HUES64 (cell line): ENCODE measurements at regions not wholly inside any gene's neighbourhood (a gene's known extent, or its start where the extent isn't known, plus 50 kb on each side); places are given as distances from the start of the nearest gene placed in this dataset.
"Not testable (repeated sequence)": the region's sequence is repeated elsewhere in the genome, so short reads cannot be mapped to it uniquely, and the experiment has no call there.

Source experiments
- H3K27ac ChIP-seq: 2 replicates; pipeline ENCODE4 v1.7.0; 2013; ENCODE audit warnings: low read depth, low read length, inconsistent platforms
- H3K27me3 ChIP-seq: 2 replicates; pipeline ENCODE4 v1.6.1; 2013; ENCODE audit warnings: mild to moderate bottlenecking, low read length; ENCODE audit not compliant: insufficient read depth
- H3K36me3 ChIP-seq: 2 replicates; pipeline ENCODE4 v1.6.1; 2013; ENCODE audit warnings: mild to moderate bottlenecking, low read length; ENCODE audit not compliant: insufficient read depth
- H3K4me1 ChIP-seq: 2 replicates; pipeline ENCODE4 v1.6.1; 2013; ENCODE audit warnings: mild to moderate bottlenecking, low read length, moderate library complexity; ENCODE audit not compliant: insufficient read depth
- H3K4me3 ChIP-seq: 2 replicates; pipeline ENCODE4 v1.5.1; 2013; ENCODE audit warnings: mild to moderate bottlenecking, low read length, moderate library complexity
- H3K9ac ChIP-seq: 2 replicates; pipeline ENCODE4 v1.6.1; 2013; ENCODE audit warnings: mild to moderate bottlenecking, low read depth, low read length
- H3K9me3 ChIP-seq: 2 replicates; pipeline ENCODE4 v1.6.1; 2013; ENCODE audit warnings: low read depth, low read length; ENCODE audit not compliant: insufficient read depth
- WGBS: fragments of 150-250, 120-280 bp; methylation state at CpG from one replicate; pipeline ENCODE4 v1.1.7; 2013; ENCODE audit warnings: missing lambda C conversion rate; 5-methylcytosine and 5-hydroxymethylcytosine counted together

DNA sequence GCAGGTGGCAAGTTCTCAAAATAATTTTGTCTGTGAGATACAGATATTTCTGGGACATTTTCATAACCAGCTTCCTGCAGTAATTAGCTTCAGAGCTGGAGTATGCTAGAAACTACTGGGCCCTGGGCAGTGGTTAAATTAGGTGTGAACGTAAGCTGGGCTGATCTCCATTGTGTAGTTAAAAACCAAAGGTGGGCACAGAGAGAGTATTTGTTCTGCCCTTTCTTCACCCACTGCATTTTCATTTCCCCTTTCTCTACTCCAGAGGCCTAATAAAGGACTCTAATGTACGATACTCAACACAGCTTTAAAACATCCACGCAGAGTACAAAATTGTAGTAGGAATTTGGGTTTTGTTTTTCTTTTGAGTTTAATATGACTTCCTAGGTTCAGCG is 252.7 kb downstream of the SPRY1 start:
- Histone ChIP-seq H3K27me3 (no peaks in the 10 kb centered on the region), H3K27ac (peak overlapping the region; percentile 2; the same call in 1 of the 2 replicates), H3K36me3 (no peaks in the 10 kb centered on the region), H3K4me1 (peaks cover 16% of the 10 kb centered on the region), H3K9me3 (no peaks in the 10 kb centered on the region), H3K4me3 (no peak overlapping the region), H3K9ac (no peak overlapping the region)
- WGBS, result 89% methylated on average over 4 of the region's 4 CpGs

DNA sequence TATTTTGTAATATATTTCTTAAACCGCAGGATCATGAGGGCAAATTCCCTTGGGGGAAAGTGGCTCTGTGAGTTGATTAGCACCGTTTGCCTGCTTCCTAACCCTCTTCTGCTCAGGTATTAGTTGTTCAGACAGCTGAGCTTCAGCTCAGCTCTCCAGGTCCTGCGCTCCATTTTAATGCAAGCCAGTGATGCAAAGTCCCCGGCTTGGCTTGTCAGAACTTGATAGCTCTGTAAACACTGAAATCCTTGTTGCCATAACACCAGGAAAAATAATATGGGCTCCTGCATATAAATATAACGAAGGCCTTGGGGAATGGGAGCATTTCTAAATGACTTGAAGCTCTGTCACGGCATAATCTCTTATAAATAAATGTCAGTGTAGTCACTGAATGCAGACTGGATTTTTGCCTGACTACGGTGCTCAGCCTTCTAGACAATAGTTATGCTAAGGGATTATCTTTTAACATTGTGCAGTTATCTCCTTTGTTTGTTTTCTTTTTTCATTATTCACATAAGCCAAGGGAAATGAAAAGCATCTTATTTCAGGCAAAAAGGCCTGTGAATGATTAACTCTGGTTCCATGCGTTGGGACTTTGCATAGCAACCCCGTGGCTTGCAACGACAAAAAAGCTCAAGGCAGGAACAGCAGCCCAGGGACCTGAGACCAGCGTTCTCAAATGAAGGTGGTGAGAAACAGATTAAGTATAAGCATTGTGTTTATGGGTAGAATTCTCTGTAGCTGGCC is 253.2 kb downstream of the SPRY1 start:
- Histone ChIP-seq H3K9me3 (no peaks in the 10 kb centered on the region), H3K27ac (peak overlapping the region; percentile 2; the same call in 1 of the 2 replicates)
- WGBS, result 46% methylated on average over 11 of the region's 11 CpGs

DNA sequence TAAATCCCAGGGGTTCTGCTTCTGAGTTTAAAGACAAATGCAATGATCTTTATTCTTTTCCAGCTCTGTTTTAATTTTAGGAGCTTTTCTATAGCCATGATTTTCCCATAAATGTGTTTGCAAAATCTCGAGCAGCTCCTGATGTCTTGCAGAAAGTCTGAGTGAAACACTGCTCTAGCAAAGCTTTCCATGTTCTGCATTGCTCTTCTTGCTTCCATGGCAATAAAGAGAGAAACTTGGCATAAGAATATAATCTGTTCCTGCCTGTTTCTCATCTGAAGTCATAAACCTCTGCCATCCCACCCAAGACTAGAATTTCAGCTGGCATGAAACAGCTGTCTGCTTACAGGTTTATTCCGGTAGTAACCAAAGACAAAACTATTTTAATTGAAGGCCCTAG is 254.5 kb downstream of the SPRY1 start:
- Histone ChIP-seq H3K27me3 (no peaks in the 10 kb centered on the region), H3K27ac (no peak overlapping the region), H3K9me3 (peaks cover 9% of the 10 kb centered on the region), H3K4me3 (no peak overlapping the region), H3K36me3 (no peaks in the 10 kb centered on the region), H3K4me1 (peaks cover 16% of the 10 kb centered on the region), H3K9ac (no peak overlapping the region)
- 95% methylated on average over 2 of the region's 2 CpGs for WGBS

More for the DNA sequence above, 253.2 kb downstream of the SPRY1 start:
- Histone ChIP-seq H3K36me3 (no peaks in the 10 kb centered on the region), H3K9ac (no peak overlapping the region), H3K4me3 (no peak overlapping the region), H3K4me1 (peaks cover 16% of the 10 kb centered on the region), H3K27me3 (no peaks in the 10 kb centered on the region)

- H3K36me3 ChIP-seq, result 0 out of 2 replicates have a peak, but pooled peaks cover 3% of the 10 kb centered on the region
- H3K9ac ChIP-seq, result no peak overlapping the region
- peaks cover 15% of the 10 kb centered on the region for H3K9me3 ChIP-seq
- H3K4me1 ChIP-seq, result peaks cover 16% of the 10 kb centered on the region
- H3K27me3 ChIP-seq, result no peaks in the 10 kb centered on the region
- H3K27ac ChIP-seq, result no peak overlapping the region
- 85% methylated on average over 1 of the region's 1 CpG for WGBS
- no peak overlapping the region for H3K4me3 ChIP-seq
These were observed 255.1 kb downstream of the SPRY1 start for GRCh38 chr4:123651536-123652180.

GRCh38 chr4:123652476-123652875 is 255.9 kb downstream of the SPRY1 start:
- WGBS, result no CpG with 5 or more reads among the region's 1 CpG
- no peak overlapping the region for H3K9ac ChIP-seq
- 0 out of 2 replicates have a peak, but pooled peaks cover 3% of the 10 kb centered on the region for H3K36me3 ChIP-seq
- peaks cover 20% of the 10 kb centered on the region for H3K9me3 ChIP-seq
- H3K27ac ChIP-seq, result no peak overlapping the region
- H3K4me1 ChIP-seq, result peaks cover 16% of the 10 kb centered on the region
- H3K4me3 ChIP-seq, result no peak overlapping the region
- H3K27me3 ChIP-seq, result no peaks in the 10 kb centered on the region

DNA sequence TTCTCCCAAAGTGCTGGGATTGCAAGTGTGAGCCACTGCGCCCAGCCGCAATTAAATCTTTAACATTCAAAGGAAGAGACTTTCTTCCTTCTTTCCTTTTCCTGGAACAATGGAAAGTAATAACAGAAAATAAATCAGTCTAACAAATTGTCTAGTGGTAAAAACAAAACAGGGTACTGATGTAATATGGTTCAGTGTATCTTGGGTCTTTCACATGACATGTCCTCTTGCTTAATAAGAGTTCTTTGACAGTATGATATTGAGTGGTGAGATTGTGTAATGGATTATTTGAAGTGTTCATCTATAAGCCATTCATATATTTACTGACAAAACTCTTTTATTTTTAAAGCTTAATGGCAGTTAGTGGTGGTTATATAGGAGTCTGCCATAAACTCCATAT is 256.6 kb downstream of the SPRY1 start:
- Histone ChIP-seq H3K4me1 (peaks cover 16% of the 10 kb centered on the region), H3K27ac (no peak overlapping the region), H3K27me3 (no peaks in the 10 kb centered on the region), H3K36me3 (0 out of 2 replicates have a peak, but pooled peaks cover 3% of the 10 kb centered on the region), H3K9me3 (peaks cover 20% of the 10 kb centered on the region), H3K9ac (no peak overlapping the region), H3K4me3 (no peak overlapping the region)
- 86% methylated on average over 2 of the region's 2 CpGs for WGBS

- H3K27me3 ChIP-seq, H3K4me3 ChIP-seq, H3K4me1 ChIP-seq, H3K9ac ChIP-seq, H3K27ac ChIP-seq, H3K36me3 ChIP-seq: not testable (repeated sequence)
- peaks cover 20% of the 10 kb centered on the region for H3K9me3 ChIP-seq
These were observed 260.2 kb downstream of the SPRY1 start for GRCh38 chr4:123656746-123657294.

- not testable (repeated sequence) for H3K4me3 ChIP-seq, H3K4me1 ChIP-seq, H3K27ac ChIP-seq, H3K36me3 ChIP-seq, H3K27me3 ChIP-seq, H3K9ac ChIP-seq
- H3K9me3 ChIP-seq, result peaks cover 20% of the 10 kb centered on the region
- WGBS, result 100% methylated on average over 1 of the region's 2 CpGs
These were observed 261.0 kb downstream of the SPRY1 start for GRCh38 chr4:123657606-123658005.

- Histone ChIP-seq H3K27me3 (no peaks in the 10 kb centered on the region), H3K4me1 (no peaks in the 10 kb centered on the region), H3K9me3 (peaks cover 20% of the 10 kb centered on the region), H3K4me3 (no peak overlapping the region), H3K27ac (no peak overlapping the region), H3K9ac (no peak overlapping the region), H3K36me3 (0 out of 2 replicates have a peak, but pooled peaks cover 3% of the 10 kb centered on the region)
These were observed 262.7 kb downstream of the SPRY1 start for GRCh38 chr4:123659262-123659661.

- no peak overlapping the region for H3K4me3 ChIP-seq
- H3K27me3 ChIP-seq, result no peaks in the 10 kb centered on the region
- WGBS, result 75% methylated on average over 1 of the region's 1 CpG
- no peak overlapping the region for H3K27ac ChIP-seq
- 0 out of 2 replicates have a peak, but pooled peaks cover 3% of the 10 kb centered on the region for H3K36me3 ChIP-seq
- no peaks in the 10 kb centered on the region for H3K4me1 ChIP-seq
- H3K9me3 ChIP-seq, result peaks cover 20% of the 10 kb centered on the region
- H3K9ac ChIP-seq, result no peak overlapping the region
These were observed 263.1 kb downstream of the SPRY1 start for GRCh38 chr4:123659730-123660129.

DNA sequence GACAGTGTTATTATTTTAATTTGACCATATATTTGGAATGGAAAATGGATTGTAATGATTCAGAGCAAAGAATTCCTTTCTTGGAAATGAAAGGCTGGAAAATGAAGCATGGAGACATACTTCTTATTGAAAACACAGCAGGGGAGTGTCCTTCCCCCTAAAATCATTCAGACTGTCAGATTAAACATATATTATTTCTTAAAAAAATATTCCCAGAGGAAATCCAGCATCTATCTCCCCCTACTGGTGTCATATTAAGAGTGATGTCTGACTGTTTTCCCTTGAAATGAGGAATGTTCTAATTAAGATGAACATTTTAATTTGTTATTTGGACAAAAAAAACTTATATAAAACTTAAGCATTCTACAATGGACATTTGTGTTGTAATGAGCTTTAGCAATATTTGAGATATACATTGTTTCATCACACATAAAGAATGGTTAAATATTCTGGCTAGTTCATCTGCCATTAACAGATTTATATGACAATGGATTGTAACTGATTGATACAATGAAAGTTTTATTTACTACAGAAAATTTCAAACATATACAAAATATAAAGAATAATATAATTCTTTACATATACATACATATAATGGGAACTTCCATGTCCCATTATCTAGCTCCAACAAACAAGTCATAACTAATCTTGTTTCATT is 264.6 kb downstream of the SPRY1 start:
- Histone ChIP-seq H3K36me3 (0 out of 2 replicates have a peak, but pooled peaks cover 2% of the 10 kb centered on the region), H3K9ac (no peak overlapping the region), H3K27me3 (no peaks in the 10 kb centered on the region), H3K27ac (no peak overlapping the region), H3K4me3 (no peak overlapping the region), H3K4me1 (no peaks in the 10 kb centered on the region), H3K9me3 (peaks cover 11% of the 10 kb centered on the region)
